Astrocyte of the hippocampus (primary cell): ENCODE measurements at regions not wholly inside any gene's neighbourhood (a gene's known extent, or its start where the extent isn't known, plus 50 kb on each side); places are given as distances from the start of the nearest gene placed in this dataset.
A peak's percentile ranks its signal among the peaks of the same experiment; 100 is the strongest.

ENCODE experiments used
- DNase-seq: peaks from one replicate; pipeline ENCODE4 v3.0.0; 2011; ENCODE audit warnings: low read depth, low spot score

GRCh38 chr5:120007598-120007997 lies 378.2 kb downstream of the FAM170A start:
- no peak for DNase-seq

- DNase-seq: no peak
Measured at GRCh38 chr5:120012431-120012830, 383.1 kb downstream of the FAM170A start.

- peak; percentile 8 for DNase-seq
Measured at GRCh38 chr5:120014535-120014934, 385.2 kb downstream of the FAM170A start.

GRCh38 chr5:120016717-120017382 lies 387.5 kb downstream of the FAM170A start:
- no peak for DNase-seq

- peak; percentile 4 for DNase-seq
Measured at GRCh38 chr5:120017513-120017912, 388.2 kb downstream of the FAM170A start.

- no peak for DNase-seq
Measured at GRCh38 chr5:120035181-120035580, 405.8 kb downstream of the FAM170A start.

- DNase-seq: no peak
Measured at GRCh38 chr5:120035815-120036577, 406.6 kb downstream of the FAM170A start.

GRCh38 chr5:120037451-120037850 lies 408.1 kb downstream of the FAM170A start:
- DNase-seq: no peak

- DNase-seq: no peak
Measured at GRCh38 chr5:120039111-120039510, 409.8 kb downstream of the FAM170A start.

GRCh38 chr5:120043431-120043830 lies 414.1 kb downstream of the FAM170A start:
- DNase-seq: no peak

GRCh38 chr5:120052916-120053828 lies 410.9 kb upstream of the PRR16 start:
- no peak for DNase-seq

GRCh38 chr5:120053841-120054240 lies 410.3 kb upstream of the PRR16 start:
- no peak for DNase-seq

GRCh38 chr5:120055858-120056257 lies 408.2 kb upstream of the PRR16 start:
- DNase-seq: peak; percentile 51

- DNase-seq: peak; percentile 86
Measured at GRCh38 chr5:120062515-120062917, 401.6 kb upstream of the PRR16 start.

GRCh38 chr5:120072068-120072761 lies 391.9 kb upstream of the PRR16 start:
- no peak for DNase-seq

- DNase-seq: no peak
Measured at GRCh38 chr5:120073722-120074121, 390.4 kb upstream of the PRR16 start.

GRCh38 chr5:120080781-120081180 lies 383.3 kb upstream of the PRR16 start:
- DNase-seq: no peak

- DNase-seq: peak; percentile 14
Measured at GRCh38 chr5:120082316-120083068, 381.6 kb upstream of the PRR16 start.

GRCh38 chr5:120083851-120084542 lies 380.1 kb upstream of the PRR16 start:
- DNase-seq: no peak

GRCh38 chr5:120084543-120084870 lies 379.6 kb upstream of the PRR16 start:
- DNase-seq: no peak
